ENCODE measurements at regions not wholly inside any gene's neighbourhood (a gene's known extent, or its start where the extent isn't known, plus 50 kb on each side); places are given as distances from the start of the nearest gene placed in this dataset.

DNA sequence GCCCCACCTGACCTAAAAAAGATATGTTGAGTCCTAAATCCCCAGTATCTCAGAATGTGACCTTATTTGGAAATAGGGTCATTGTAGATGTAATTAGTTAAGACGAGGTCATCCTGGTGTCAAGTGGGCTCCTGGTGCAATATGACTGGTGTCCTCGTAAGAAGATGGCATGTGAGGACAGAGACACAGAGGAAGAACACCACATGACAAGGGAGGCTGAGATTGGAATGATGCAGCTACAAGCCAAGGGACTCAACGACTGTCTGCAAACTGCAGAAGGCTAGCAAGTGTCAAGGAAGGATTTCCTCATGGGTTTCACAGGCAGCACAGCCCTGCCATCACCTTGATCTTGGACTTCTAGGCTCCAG is 100.4 kb upstream of the DAP start:
- Histone ChIP-seq H2BK20ac (ENCODE audit: low read depth, low read length, poor library complexity, severe bottlenecking) (no peak overlapping the region), H3K9ac (ENCODE audit: extremely low read depth, insufficient read length, low read length) (no peak overlapping the region), H3K14ac (ENCODE audit: insufficient read depth, low read length) (no peak overlapping the region), H3K56ac (ENCODE audit: insufficient read length, low read depth, low read length) (no peak overlapping the region), H3K4ac (ENCODE audit: low read depth, low read length) (no peak overlapping the region), H3T11ph (ENCODE audit: low read length) (no peak overlapping the region), H3K79me2 (ENCODE audit: insufficient read depth, low read length) (no peaks in the 10 kb centered on the region), H3K79me1 (ENCODE audit: insufficient read depth, low read depth, low read length, poor library complexity, severe bottlenecking) (no peaks in the 10 kb centered on the region), H3K4me2 (ENCODE audit: insufficient read depth, insufficient read length, low read length) (no peak overlapping the region), H3K23me2 (ENCODE audit: insufficient read length, low read depth, low read length, poor library complexity, severe bottlenecking) (no peaks in the 10 kb centered on the region), H3K9me3 (ENCODE audit: control insufficient read depth, low read depth, low read length) (no peaks in the 10 kb centered on the region), H2BK120ac (ENCODE audit: low read depth, low read length, poor library complexity, severe bottlenecking) (no peak overlapping the region), H2BK5ac (ENCODE audit: insufficient read length, low read length) (no peak overlapping the region), H4K5ac (ENCODE audit: insufficient read length, low read depth, low read length) (no peak overlapping the region), H3K27ac (ENCODE audit: insufficient read length, low read depth, low read length) (no peak overlapping the region), H3K27me3 (ENCODE audit: insufficient read depth, low read length) (no peaks in the 10 kb centered on the region), H3K4me1 (ENCODE audit: insufficient read depth, low read length) (peaks cover 2% of the 10 kb centered on the region; the same call in 1 of the 2 replicates), H4K91ac (ENCODE audit: insufficient read length, low read depth, low read length) (no peak overlapping the region), H2AFZ (ENCODE audit: low read length) (no peak overlapping the region), H3K18ac (ENCODE audit: insufficient read length, low read depth, low read length) (no peak overlapping the region), H4K8ac (replicated peaks; ENCODE audit: insufficient read length, low read depth, low read length) (no peak overlapping the region), H2BK12ac (ENCODE audit: insufficient read length, low read depth, low read length) (no peak overlapping the region), H2BK15ac (ENCODE audit: low read depth, low read length) (no peak overlapping the region), H2AK5ac (ENCODE audit: insufficient read length, low read length) (no peak overlapping the region), H3K23ac (ENCODE audit: insufficient read length, low read depth, low read length) (no peak overlapping the region), H4K20me1 (ENCODE audit: control insufficient read depth, insufficient read depth, insufficient read length) (no peaks in the 10 kb centered on the region)
- Mint-ChIP-seq H3K9me3 (peaks cover 0 to 2% of the 10 kb centered on the region in 2 experiments; a peak in 2 of 5 replicates), H3K4me3 (no peak overlapping the region), H3K27ac (no peak overlapping the region), H3K27me3 (ENCODE audit: low read depth) (peaks cover 34% of the 10 kb centered on the region), H3K36me3 (ENCODE audit: insufficient read depth in 1 of 3, low read depth in 3 of 3) (no peaks in the 10 kb centered on the region), H3K4me1 (peaks cover 16 to 17% of the 10 kb centered on the region in 2 experiments)
- no peak for TF ChIP-seq CTCF (conservative IDR thresholded peaks at IDR 0.05)
- no peak for DNase-seq
- no CpG with 5 or more reads among the region's 3 CpGs for WGBS (ENCODE audit: extremely low coverage, insufficient read length, low lambda C conversion rate)
